ENCODE measurements at regions not wholly inside any gene's neighbourhood (a gene's known extent, or its start where the extent isn't known, plus 50 kb on each side); places are given as distances from the start of the nearest gene placed in this dataset.

DNA sequence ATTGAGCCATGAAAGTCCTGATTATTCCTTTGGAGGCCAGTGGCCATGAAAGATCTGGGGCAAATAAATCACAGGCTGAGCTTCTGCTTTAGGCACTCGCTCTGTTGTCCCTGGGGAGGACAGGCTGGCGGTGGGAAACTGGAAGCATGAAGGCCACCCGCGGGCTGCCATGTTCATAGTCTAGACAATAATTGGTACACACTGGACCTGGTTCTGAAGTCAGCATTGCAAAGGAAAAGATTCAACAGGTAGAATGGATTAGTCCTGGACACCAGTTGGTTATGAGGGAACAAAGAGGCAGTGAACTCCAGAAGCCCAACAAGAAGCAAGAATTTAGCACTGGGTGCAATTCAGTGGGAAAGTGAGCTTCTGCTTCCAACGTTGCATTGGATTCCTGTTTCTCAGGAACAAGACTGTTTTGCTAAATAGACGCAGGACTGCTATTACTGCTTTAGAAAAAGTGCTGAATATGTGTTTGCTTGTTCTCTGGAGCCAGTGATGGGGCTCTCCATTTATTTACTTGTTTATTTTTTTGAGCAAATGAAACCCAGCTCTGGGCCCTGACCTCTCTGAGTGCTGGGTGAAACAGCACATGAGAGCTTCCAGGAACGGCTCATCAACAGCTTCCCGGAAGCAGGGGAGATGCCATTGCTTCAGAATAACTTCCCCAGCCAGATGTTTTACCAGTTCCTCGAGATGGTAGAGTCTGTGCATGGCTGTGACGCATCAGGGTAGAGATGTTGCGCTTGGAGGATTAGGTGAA lies 336.4 kb downstream of the ZNF536 start:
- H3K79me2 ChIP-seq (ENCODE audit: low read length) = no peaks in the 10 kb centered on the region
- DNase-seq = no peak
- no peak overlapping the region for H3K4me3 ChIP-seq (ENCODE audit: low read length)
- no peak overlapping the region for H3K4me2 ChIP-seq (ENCODE audit: low read depth, low read length)
- H3K9me3 ChIP-seq (replicated peaks; ENCODE audit: insufficient read depth, low read length) = no peaks in the 10 kb centered on the region
- H3K36me3 ChIP-seq (replicated peaks; ENCODE audit: insufficient read depth, low read length) = no peaks in the 10 kb centered on the region
- H3K9me2 ChIP-seq (replicated peaks; ENCODE audit: insufficient read depth, low read length) = no peaks in the 10 kb centered on the region
- H4K20me1 ChIP-seq (ENCODE audit: insufficient read depth, low read length) = no peaks in the 10 kb centered on the region
- no peaks in the 10 kb centered on the region for H3K4me1 ChIP-seq (ENCODE audit: low read length)
- H2AFZ ChIP-seq (ENCODE audit: low read length) = no peak overlapping the region
- H3K27me3 ChIP-seq (replicated peaks; ENCODE audit: insufficient read depth, low read length) = peaks cover 59% of the 10 kb centered on the region
- no peaks in the 10 kb centered on the region for H3F3A ChIP-seq (ENCODE audit: insufficient read depth, low read length)
- TF ChIP-seq EZH2 (optimal IDR thresholded peaks at IDR 0.05; ENCODE audit: low read depth, low read length) (no peak), EZH2phosphoT487 (IDR thresholded peaks at IDR 0.05; ENCODE audit: low read length) (no peak)
- TF ChIP-seq, protein P1, sequence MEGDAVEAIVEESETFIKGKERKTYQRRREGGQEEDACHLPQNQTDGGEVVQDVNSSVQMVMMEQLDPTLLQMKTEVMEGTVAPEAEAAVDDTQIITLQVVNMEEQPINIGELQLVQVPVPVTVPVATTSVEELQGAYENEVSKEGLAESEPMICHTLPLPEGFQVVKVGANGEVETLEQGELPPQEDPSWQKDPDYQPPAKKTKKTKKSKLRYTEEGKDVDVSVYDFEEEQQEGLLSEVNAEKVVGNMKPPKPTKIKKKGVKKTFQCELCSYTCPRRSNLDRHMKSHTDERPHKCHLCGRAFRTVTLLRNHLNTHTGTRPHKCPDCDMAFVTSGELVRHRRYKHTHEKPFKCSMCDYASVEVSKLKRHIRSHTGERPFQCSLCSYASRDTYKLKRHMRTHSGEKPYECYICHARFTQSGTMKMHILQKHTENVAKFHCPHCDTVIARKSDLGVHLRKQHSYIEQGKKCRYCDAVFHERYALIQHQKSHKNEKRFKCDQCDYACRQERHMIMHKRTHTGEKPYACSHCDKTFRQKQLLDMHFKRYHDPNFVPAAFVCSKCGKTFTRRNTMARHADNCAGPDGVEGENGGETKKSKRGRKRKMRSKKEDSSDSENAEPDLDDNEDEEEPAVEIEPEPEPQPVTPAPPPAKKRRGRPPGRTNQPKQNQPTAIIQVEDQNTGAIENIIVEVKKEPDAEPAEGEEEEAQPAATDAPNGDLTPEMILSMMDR (IDR thresholded peaks at IDR 0.05; ENCODE audit: low read length) = no peak
- H3K9ac ChIP-seq (ENCODE audit: low read length) = no peak overlapping the region
- H3K27ac ChIP-seq (ENCODE audit: low read length) = no peak overlapping the region

DNA sequence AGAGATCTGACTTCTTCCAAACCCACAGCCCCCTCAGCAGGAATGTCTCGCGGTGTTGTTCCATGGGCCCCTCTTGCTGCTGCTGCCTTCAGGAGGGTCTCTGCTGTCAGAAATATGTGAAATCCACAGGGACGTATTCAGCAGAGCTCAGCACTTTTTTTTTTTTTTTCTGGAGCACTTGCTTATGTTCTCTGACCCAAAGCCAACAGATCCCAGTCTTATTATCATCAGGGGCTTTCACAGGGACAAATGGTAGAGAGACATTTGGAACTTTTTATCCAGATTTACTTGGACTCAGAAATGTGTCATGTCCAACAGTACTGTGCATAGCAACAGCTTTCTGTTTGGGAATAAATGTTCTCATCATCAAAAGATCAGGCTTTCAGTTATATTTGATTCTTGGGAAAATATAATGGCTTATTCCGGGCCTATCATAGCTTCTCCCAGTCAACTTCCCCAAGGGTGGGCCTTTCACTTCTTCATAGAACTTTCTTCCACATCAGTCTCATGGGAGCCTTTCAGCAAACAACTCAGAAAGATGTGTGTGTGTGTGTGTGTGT lies 332.7 kb downstream of the ZNF536 start:
- H3F3A ChIP-seq (ENCODE audit: insufficient read depth, low read length) = no peaks in the 10 kb centered on the region
- H3K36me3 ChIP-seq (replicated peaks; ENCODE audit: insufficient read depth, low read length) = no peaks in the 10 kb centered on the region
- H3K4me3 ChIP-seq (ENCODE audit: low read length) = no peak overlapping the region
- H3K4me2 ChIP-seq (ENCODE audit: low read depth, low read length) = no peak overlapping the region
- no peak overlapping the region for H2AFZ ChIP-seq (ENCODE audit: low read length)
- H3K27ac ChIP-seq (ENCODE audit: low read length) = no peak overlapping the region
- H3K9ac ChIP-seq (ENCODE audit: low read length) = no peak overlapping the region
- DNase-seq = no peak
- TF ChIP-seq, protein P1 (IDR thresholded peaks at IDR 0.05; ENCODE audit: low read length) = no peak
- TF ChIP-seq EZH2phosphoT487 (IDR thresholded peaks at IDR 0.05; ENCODE audit: low read length) (no peak), EZH2 (optimal IDR thresholded peaks at IDR 0.05; ENCODE audit: low read depth, low read length) (no peak)
- H4K20me1 ChIP-seq (ENCODE audit: insufficient read depth, low read length) = no peaks in the 10 kb centered on the region
- H3K27me3 ChIP-seq (replicated peaks; ENCODE audit: insufficient read depth, low read length) = peaks cover 23% of the 10 kb centered on the region
- H3K79me2 ChIP-seq (ENCODE audit: low read length) = no peaks in the 10 kb centered on the region
- H3K4me1 ChIP-seq (ENCODE audit: low read length) = no peaks in the 10 kb centered on the region
- H3K9me2 ChIP-seq (replicated peaks; ENCODE audit: insufficient read depth, low read length) = no peaks in the 10 kb centered on the region
- H3K9me3 ChIP-seq (replicated peaks; ENCODE audit: insufficient read depth, low read length) = no peaks in the 10 kb centered on the region

DNA sequence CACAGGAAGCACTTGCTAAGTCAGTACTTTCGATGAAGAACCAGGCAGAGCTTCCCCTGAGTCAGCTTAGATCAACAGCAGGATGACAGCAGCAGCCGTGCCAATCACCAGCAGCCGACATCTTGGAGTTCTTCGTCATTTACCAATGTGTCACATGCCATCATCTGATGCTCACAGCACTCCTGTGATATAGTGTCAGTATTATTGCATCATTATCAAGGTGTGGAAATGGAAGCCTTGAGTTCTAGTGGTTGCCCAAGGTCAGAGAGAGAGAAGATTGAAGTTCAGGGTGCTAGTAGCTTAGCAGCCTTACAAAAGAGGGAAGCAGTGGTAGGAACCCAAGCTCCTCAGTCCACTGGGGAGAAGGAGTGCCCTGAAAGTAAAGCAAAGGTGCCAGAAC lies 331.5 kb downstream of the ZNF536 start:
- Histone ChIP-seq H2AFZ (ENCODE audit: low read length) (no peak overlapping the region), H3K9me3 (replicated peaks; ENCODE audit: insufficient read depth, low read length) (no peaks in the 10 kb centered on the region), H3K9me2 (replicated peaks; ENCODE audit: insufficient read depth, low read length) (no peaks in the 10 kb centered on the region), H3K4me1 (ENCODE audit: low read length) (no peaks in the 10 kb centered on the region), H3K4me2 (ENCODE audit: low read depth, low read length) (no peak overlapping the region), H3K27me3 (replicated peaks; ENCODE audit: insufficient read depth, low read length) (peaks cover 23% of the 10 kb centered on the region), H3K36me3 (replicated peaks; ENCODE audit: insufficient read depth, low read length) (no peaks in the 10 kb centered on the region), H3K4me3 (ENCODE audit: low read length) (no peak overlapping the region), H3K9ac (ENCODE audit: low read length) (no peak overlapping the region), H4K20me1 (ENCODE audit: insufficient read depth, low read length) (no peaks in the 10 kb centered on the region), H3K27ac (ENCODE audit: low read length) (no peak overlapping the region), H3K79me2 (ENCODE audit: low read length) (no peaks in the 10 kb centered on the region), H3F3A (ENCODE audit: insufficient read depth, low read length) (no peaks in the 10 kb centered on the region)
- TF ChIP-seq, protein P1 (IDR thresholded peaks at IDR 0.05; ENCODE audit: low read length) = no peak
- TF ChIP-seq EZH2 (optimal IDR thresholded peaks at IDR 0.05; ENCODE audit: low read depth, low read length) = no peak
- TF ChIP-seq EZH2phosphoT487 (IDR thresholded peaks at IDR 0.05; ENCODE audit: low read length) = no peak
- DNase-seq = peak; percentile 27

Measured in MM.1S (cell line).